ENCODE measurements at regions not wholly inside any gene's neighbourhood (a gene's known extent, or its start where the extent isn't known, plus 50 kb on each side); places are given as distances from the start of the nearest gene placed in this dataset.
A peak's percentile ranks its signal among the peaks of the same experiment; 100 is the strongest.
"Not testable (repeated sequence)": the region's sequence is repeated elsewhere in the genome, so short reads cannot be mapped to it uniquely, and the experiment has no call there.

DNA sequence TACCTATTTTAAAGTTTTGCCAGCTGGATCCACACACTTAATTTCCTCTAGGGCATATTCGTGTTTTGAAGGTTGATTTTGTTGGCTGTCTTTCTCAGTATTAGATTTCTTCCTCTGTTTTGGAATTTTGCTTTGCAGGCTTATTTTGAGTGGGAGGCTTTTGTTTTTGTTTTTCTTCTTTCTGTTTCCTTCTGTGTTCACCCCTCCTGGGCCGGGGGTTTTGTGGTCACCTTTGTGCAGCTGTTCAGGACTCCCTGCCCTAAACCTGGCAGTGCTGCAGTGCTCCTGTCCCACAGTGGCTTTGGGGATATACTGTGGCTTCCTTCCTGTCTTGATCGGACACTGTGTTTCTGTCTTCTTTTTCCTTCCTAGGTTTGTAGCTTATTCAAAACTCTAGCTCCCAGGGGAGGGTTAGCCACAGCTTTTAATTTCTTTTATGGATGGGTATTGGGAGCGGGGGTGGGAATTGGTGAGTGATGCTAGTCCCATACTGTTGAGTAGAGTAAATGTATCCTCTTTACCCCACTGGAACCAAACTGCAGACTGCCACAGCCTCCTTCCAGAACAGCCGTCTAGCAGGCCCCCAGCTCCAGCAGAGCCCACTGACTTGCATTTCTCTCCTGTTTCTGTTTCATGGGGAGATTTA lies 228.7 kb upstream of the FZD8 start:
- Histone ChIP-seq H3K4me1 (no peaks in the 10 kb centered on the region), H3K36me3 (no peaks in the 10 kb centered on the region), H3K27me3 (no peaks in the 10 kb centered on the region), H3K9ac (ENCODE audit: low read depth in 2 of 2, low read length in 2 of 2) (no peak overlapping the region), H3K9me3 (no peaks in the 10 kb centered on the region), H3K27ac (no peak overlapping the region), H3K4me3 (no peak overlapping the region)
- intact Hi-C loops (cut with DNase I) = no loop called here
- TF ChIP-seq, protein P1, sequence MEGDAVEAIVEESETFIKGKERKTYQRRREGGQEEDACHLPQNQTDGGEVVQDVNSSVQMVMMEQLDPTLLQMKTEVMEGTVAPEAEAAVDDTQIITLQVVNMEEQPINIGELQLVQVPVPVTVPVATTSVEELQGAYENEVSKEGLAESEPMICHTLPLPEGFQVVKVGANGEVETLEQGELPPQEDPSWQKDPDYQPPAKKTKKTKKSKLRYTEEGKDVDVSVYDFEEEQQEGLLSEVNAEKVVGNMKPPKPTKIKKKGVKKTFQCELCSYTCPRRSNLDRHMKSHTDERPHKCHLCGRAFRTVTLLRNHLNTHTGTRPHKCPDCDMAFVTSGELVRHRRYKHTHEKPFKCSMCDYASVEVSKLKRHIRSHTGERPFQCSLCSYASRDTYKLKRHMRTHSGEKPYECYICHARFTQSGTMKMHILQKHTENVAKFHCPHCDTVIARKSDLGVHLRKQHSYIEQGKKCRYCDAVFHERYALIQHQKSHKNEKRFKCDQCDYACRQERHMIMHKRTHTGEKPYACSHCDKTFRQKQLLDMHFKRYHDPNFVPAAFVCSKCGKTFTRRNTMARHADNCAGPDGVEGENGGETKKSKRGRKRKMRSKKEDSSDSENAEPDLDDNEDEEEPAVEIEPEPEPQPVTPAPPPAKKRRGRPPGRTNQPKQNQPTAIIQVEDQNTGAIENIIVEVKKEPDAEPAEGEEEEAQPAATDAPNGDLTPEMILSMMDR (IDR thresholded peaks at IDR 0.05) = no peak
- DNase-seq = no peak

DNA sequence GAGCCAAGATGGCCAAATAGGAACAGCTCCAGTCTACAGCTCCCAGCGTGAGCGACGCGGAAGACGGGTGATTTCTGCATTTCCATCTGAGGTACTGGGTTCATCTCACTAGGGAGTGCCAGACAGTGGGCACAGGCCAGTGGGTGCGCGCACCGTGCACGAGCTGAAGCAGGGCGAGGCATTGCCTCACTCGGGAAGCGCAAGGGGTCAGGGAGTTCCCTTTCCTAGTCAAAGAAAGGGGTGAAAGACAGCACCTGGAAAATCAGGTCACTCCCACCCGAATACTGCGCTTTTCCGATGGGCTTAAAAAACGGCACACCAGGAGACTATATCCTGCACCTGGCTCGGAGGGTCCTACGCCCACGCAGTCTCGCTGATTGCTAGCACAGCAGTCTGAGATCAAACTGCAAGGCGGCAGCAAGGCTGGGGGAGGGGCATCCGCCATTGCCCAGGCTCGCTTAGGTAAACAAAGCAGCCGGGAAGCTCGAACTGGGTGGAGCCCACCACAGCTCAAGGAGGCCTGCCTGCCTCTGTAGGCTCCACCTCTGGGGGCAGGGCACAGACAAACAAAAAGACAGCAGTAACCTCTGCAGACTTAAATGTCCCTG lies 216.7 kb upstream of the FZD8 start:
- H3K27ac ChIP-seq; H3K4me3 ChIP-seq; H3K9me3 ChIP-seq; intact Hi-C loops (cut with DNase I); H3K9ac ChIP-seq (ENCODE audit: low read depth in 2 of 2, low read length in 2 of 2); H3K36me3 ChIP-seq; H3K27me3 ChIP-seq; H3K4me1 ChIP-seq: not testable (repeated sequence)
- peak; percentile 29 for DNase-seq

DNA sequence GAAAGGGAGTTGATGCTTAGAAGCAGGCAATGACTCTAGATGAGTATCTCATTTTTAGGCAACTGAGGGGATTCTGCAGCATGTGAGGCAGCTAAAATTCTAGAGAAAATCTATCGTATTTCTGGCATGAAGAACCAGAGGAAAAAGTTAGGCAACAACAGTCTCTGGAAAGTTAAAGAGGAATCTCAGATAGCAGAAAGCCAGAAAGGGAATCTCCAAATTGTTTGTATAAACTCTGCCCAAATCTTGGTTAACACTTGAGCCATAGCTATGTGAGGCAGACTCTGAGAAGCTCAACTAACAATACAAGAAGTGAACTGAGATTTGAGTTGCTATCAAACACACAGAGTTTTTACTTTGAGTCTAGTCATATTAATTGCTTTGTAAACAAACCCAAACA lies 215.8 kb upstream of the FZD8 start:
- no peak overlapping the region for H3K4me3 ChIP-seq

DNA sequence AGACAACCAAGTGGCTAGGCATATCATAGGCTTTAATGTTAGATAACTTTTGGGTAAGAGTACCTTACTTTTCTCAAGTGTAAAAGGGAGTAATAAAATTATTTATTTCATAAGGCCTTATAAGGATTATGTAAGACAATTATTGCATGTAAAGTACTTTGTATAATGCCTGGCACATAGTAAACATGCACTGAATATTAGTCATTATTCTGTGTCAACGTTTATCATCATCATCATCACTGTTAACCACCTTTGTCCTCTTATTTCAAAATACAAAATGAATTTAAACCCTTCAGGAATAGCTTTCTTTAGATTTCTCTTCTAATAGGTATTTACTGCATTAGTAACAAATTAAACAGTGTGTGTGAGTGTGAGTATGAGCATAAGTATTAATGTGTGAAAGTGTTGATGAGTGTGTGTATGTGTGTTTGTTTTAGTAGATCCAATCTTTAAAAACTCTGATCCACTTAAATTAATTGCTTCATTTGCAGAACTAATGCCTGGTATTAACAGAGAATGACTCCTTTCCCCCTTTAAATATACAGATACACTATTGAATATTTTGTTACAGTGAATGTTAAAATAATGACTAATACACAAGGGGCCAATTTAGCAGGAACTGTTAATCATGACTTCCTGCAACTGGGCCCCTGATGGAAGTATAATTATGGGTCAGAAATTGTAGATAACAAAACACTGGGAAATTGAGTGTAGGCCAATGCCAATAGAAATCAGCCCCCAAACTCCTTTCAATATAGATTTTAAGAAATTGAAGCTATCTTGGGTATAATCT lies 213.3 kb upstream of the FZD8 start:
- TF ChIP-seq, protein P1 (IDR thresholded peaks at IDR 0.05) = no peak
- Histone ChIP-seq H3K27me3 (no peaks in the 10 kb centered on the region), H3K9ac (ENCODE audit: low read depth in 2 of 2, low read length in 2 of 2) (no peak overlapping the region), H3K4me1 (no peaks in the 10 kb centered on the region), H3K36me3 (no peaks in the 10 kb centered on the region), H3K27ac (no peak overlapping the region), H3K9me3 (no peaks in the 10 kb centered on the region), H3K4me3 (no peak overlapping the region)
- intact Hi-C loops (cut with DNase I) = no loop called here
- DNase-seq = no peak

More for the DNA sequence above, 215.8 kb upstream of the FZD8 start:
- Histone ChIP-seq H3K27ac (no peak overlapping the region), H3K36me3 (no peaks in the 10 kb centered on the region), H3K27me3 (no peaks in the 10 kb centered on the region), H3K4me1 (no peaks in the 10 kb centered on the region), H3K9ac (ENCODE audit: low read depth in 2 of 2, low read length in 2 of 2) (no peak overlapping the region), H3K9me3 (no peaks in the 10 kb centered on the region)
- TF ChIP-seq, protein P1 (IDR thresholded peaks at IDR 0.05) = no peak
- intact Hi-C loops (cut with DNase I) = no loop called here
- no peak for DNase-seq

DNA sequence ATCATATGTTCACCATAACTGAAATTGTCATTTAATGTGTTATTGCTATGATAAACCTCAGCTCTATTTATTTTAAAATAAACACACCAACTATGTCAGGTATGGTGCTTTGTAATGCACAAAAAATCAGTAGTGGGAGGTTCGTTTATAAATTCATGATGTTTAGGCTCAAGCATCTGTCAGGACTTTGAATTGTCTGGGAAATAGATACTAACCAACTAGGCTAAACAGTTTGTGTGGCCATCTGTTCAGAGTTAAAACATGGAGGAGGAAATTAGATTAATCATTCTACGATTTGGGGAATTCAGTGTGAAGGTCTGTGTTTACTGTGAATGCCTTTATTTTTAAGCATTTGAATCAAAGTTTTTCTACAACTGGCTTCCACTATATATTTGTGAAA lies 212.6 kb upstream of the FZD8 start:
- H3K36me3 ChIP-seq = no peaks in the 10 kb centered on the region
- intact Hi-C loops (cut with DNase I) = no loop called here
- H3K9me3 ChIP-seq = no peaks in the 10 kb centered on the region
- TF ChIP-seq, protein P1 (IDR thresholded peaks at IDR 0.05) = no peak
- no peaks in the 10 kb centered on the region for H3K27me3 ChIP-seq
- H3K4me3 ChIP-seq = no peak overlapping the region
- DNase-seq = no peak
- H3K4me1 ChIP-seq = no peaks in the 10 kb centered on the region
- no peak overlapping the region for H3K9ac ChIP-seq (ENCODE audit: low read depth in 2 of 2, low read length in 2 of 2)
- no peak overlapping the region for H3K27ac ChIP-seq

DNA sequence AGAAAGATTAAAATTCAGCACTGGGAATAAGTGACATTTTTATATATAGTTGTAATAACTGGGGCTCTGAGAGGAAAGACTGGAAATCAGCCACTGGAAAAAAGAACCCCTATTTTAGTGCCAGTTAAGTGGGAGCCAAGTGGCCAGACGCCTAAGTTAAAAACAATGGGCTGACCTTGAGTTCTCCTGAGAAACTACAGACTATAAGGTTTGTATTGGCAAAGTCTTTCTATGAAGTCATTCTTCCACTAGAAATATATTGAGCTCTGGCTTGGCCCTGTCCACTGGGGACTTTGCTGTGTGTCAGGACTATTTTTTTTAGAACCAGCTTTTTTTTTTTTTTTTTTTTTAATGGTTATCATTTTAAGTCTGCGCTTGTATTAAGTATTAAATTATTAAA lies 210.6 kb upstream of the FZD8 start:
- DNase-seq = no peak
- TF ChIP-seq, protein P1 (IDR thresholded peaks at IDR 0.05) = no peak
- Histone ChIP-seq H3K4me1 (no peaks in the 10 kb centered on the region), H3K27ac (no peak overlapping the region), H3K9ac (ENCODE audit: low read depth in 2 of 2, low read length in 2 of 2) (no peak overlapping the region), H3K4me3 (no peak overlapping the region), H3K9me3 (no peaks in the 10 kb centered on the region), H3K36me3 (no peaks in the 10 kb centered on the region), H3K27me3 (no peaks in the 10 kb centered on the region)
- intact Hi-C loops (cut with DNase I) = no loop called here
